Type B pancreatic cell (in vitro differentiated cells): ENCODE measurements at regions not wholly inside any gene's neighbourhood (a gene's known extent, or its start where the extent isn't known, plus 50 kb on each side); places are given as distances from the start of the nearest gene placed in this dataset.

Experiments used
- DNase-seq: peaks from one replicate; pipeline ENCODE4 v3.0.0; 2021; ENCODE audit warnings: mixed read lengths; ENCODE audit not compliant: unreplicated experiment; ENCODE audit errors: extremely low spot score
- H3K27ac Mint-ChIP-seq: 2 replicates; pipeline ENCODE4 v1.8.0; 2021; ENCODE audit warnings: mild to moderate bottlenecking, mixed read lengths
- H3K27me3 Mint-ChIP-seq: 2 replicates; pipeline ENCODE4 v1.8.0; 2021; ENCODE audit warnings: mixed read lengths
- H3K36me3 Mint-ChIP-seq: 2 replicates; pipeline ENCODE4 v1.8.0; 2021; ENCODE audit warnings: mixed read lengths
- H3K4me1 Mint-ChIP-seq: one replicate; pipeline ENCODE4 v1.8.0; 2021; ENCODE audit warnings: mixed read lengths; ENCODE audit not compliant: unreplicated experiment
- H3K4me3 Mint-ChIP-seq: 2 replicates; pipeline ENCODE4 v1.8.0; 2021; ENCODE audit warnings: mild to moderate bottlenecking, mixed read lengths
- H3K9me3 Mint-ChIP-seq: 2 replicates; pipeline ENCODE4 v1.8.0; 2021; ENCODE audit warnings: mixed read lengths
- TF ChIP-seq, protein P1 (sequence below): fragments of 200-600 bp; sonication (generic); conservative IDR thresholded peaks from 2 replicates; pipeline ENCODE4 v1.5.0; 2021; ENCODE audit warnings: antibody characterized with exemption, mild to moderate bottlenecking

DNA sequence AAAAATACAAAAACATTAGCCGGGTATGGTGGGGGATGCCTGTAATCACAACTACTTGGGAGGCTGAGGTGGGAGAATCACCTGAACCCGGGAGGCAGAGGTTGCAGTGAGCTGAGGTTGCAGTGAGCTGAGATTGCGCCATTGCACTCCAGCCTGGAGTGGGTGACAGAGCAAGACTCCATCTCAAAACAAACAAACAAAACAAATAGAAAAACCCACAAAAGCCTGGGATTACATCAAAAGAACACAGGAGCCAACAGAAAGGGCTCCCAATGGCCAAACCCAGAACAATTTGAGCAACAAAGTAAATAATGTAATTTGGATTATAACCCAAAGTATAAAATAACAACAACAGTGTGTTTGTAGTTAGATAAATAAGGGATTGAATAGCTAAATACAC is 159.8 kb downstream of the UXS1 start:
- Mint-ChIP-seq H3K4me1 (peaks cover 22% of the 10 kb centered on the region), H3K36me3 (no peaks in the 10 kb centered on the region), H3K27ac (no peak overlapping the region), H3K9me3 (no peaks in the 10 kb centered on the region), H3K4me3 (no peak overlapping the region), H3K27me3 (no peaks in the 10 kb centered on the region)
- DNase-seq: no peak
- TF ChIP-seq, protein P1, sequence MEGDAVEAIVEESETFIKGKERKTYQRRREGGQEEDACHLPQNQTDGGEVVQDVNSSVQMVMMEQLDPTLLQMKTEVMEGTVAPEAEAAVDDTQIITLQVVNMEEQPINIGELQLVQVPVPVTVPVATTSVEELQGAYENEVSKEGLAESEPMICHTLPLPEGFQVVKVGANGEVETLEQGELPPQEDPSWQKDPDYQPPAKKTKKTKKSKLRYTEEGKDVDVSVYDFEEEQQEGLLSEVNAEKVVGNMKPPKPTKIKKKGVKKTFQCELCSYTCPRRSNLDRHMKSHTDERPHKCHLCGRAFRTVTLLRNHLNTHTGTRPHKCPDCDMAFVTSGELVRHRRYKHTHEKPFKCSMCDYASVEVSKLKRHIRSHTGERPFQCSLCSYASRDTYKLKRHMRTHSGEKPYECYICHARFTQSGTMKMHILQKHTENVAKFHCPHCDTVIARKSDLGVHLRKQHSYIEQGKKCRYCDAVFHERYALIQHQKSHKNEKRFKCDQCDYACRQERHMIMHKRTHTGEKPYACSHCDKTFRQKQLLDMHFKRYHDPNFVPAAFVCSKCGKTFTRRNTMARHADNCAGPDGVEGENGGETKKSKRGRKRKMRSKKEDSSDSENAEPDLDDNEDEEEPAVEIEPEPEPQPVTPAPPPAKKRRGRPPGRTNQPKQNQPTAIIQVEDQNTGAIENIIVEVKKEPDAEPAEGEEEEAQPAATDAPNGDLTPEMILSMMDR: no peak

DNA sequence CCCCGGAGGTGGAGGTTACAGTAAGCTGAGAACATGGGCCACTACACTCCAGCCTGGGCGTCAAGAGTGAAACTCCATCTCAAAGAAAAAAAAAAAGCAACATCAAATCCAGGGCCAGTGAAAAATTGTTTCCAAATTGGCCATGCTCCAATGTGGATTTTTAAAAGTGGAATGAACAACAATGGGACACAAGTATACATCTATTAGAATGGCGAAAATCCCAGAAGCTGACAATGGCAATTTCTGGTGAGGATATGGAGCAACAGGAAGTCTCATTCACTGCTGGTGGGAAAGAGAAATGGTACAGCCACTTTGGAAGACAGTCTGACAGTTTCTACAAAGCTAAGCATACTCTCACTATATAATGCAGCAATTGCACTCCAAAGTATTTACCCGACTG is 161.4 kb downstream of the UXS1 start:
- peaks cover 11% of the 10 kb centered on the region for H3K4me1 Mint-ChIP-seq
- TF ChIP-seq, protein P1: no peak
- H3K36me3 Mint-ChIP-seq: no peaks in the 10 kb centered on the region
- no peak overlapping the region for H3K27ac Mint-ChIP-seq
- DNase-seq: no peak
- no peaks in the 10 kb centered on the region for H3K27me3 Mint-ChIP-seq
- no peak overlapping the region for H3K4me3 Mint-ChIP-seq
- no peaks in the 10 kb centered on the region for H3K9me3 Mint-ChIP-seq

DNA sequence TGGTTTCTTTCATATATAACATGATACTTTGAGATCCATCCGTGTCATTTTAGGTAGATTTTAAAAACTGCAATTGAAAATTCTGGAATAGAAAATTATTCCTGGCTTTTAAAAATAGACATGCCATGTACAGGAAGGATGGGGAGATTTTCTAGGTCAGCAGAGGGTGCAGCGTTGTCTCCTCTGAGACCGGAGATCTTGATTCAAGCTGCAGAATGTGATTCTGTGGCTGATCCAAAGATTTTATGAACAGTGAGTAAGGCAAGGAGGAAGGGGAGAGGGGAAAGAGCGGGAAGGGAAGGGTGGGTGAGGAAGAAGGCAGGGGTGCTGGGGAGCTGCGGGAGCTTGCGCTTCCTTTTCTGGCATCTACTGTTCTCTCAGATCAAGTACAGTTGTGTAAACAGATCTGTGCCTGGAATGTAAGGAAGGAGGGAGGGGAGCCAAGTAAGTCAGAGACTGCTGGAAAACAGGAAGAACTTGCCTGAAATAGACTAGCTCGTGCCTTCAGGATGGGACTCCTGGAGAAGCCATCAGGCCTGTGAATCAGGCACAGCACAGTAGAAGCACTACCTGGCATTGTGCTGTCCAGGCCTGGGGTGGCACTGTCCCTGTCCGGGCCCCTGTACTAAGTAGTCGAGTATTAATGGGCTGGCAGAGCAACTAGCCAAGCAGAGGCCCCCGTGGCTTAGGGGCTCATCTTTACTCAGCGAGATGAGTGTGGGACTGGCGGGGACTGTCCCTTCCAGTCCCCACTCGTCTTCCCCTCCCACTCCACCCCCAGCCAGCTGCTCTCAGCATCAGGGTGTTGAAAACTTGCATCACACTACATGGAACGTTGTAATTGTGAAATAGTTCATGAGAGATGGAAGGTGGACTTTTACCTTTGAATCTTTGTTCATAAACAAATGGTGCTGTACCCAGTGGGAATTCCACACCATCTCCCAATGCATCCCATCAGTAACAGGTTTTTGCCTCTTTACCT is 163.5 kb downstream of the UXS1 start:
- no peaks in the 10 kb centered on the region for H3K27me3 Mint-ChIP-seq
- no peaks in the 10 kb centered on the region for H3K9me3 Mint-ChIP-seq
- peak overlapping the region; percentile 39 for H3K4me3 Mint-ChIP-seq
- H3K27ac Mint-ChIP-seq: peak overlapping the region; percentile 14
- TF ChIP-seq, protein P1: no peak
- no peaks in the 10 kb centered on the region for H3K36me3 Mint-ChIP-seq
- H3K4me1 Mint-ChIP-seq: peaks cover 11% of the 10 kb centered on the region
- no peak for DNase-seq

DNA sequence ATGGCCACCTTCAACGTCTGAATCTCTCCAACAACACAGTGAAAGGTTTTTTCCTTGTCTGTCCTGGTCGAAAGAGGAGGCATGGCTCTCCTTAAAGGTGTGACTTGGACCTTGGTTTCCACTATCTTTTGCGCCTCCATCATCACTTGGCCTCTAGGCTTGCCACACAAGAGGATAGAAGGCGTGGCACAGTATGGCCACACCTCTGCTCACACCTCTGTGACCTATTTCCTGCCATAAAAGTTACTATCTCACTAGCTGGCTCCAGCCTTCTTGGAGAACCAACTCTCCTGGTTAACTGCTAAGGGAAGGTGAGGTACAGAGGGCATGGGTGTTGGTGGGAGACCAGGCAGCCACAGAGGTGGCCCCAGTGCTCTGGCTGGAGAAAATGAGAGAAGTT is 165.9 kb downstream of the UXS1 start:
- H3K27me3 Mint-ChIP-seq: peaks cover 6% of the 10 kb centered on the region
- H3K36me3 Mint-ChIP-seq: no peaks in the 10 kb centered on the region
- TF ChIP-seq, protein P1: no peak
- H3K27ac Mint-ChIP-seq: peak overlapping the region; percentile 13
- peaks cover 11% of the 10 kb centered on the region for H3K4me1 Mint-ChIP-seq
- no peak overlapping the region for H3K4me3 Mint-ChIP-seq
- no peaks in the 10 kb centered on the region for H3K9me3 Mint-ChIP-seq
- no peak for DNase-seq

DNA sequence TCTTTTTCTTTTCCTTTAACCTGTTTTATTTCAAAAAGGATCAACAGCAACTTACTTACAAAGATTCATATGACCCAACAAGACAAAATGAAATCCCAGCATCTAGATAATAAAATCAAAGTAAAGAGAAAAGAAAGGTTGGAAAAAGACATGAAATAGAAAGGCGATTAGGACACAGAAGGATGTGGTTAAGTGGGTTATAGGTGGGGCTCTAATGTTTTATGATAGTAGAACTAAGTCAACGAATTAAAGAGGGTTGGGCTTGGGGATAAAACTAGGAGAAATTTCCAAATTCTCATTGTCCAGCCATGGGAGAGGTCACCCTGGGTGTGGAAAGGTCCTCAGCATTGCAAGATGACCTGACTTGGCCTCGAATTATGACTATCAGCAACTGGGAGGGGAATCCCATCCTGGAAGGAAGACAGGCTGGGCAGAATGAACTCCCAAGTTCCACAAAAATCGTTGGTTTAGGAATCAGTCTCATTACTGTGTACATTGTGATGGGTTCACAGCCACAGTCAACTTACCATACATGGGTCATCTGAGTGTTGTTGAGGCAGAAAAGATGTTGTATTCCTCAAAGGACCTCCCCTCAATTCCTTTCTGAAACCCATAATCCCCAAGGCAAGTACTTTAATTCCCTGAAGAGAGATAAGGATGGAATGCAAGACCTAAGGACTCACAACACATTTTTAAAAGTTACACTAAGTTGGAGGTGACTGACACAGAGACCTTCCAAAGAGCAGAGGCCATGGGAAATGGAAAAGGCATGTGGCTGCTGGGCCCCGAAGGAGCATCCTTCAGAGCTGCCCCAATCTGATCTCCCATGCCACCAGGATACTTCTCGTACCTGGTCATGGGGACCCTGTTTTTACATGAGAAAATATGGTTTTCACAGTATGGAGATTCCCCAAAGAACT is 167.6 kb downstream of the UXS1 start:
- H3K27ac Mint-ChIP-seq: no peak overlapping the region
- H3K27me3 Mint-ChIP-seq: peaks cover 6% of the 10 kb centered on the region
- no peaks in the 10 kb centered on the region for H3K36me3 Mint-ChIP-seq
- no peaks in the 10 kb centered on the region for H3K9me3 Mint-ChIP-seq
- H3K4me3 Mint-ChIP-seq: no peak overlapping the region
- TF ChIP-seq, protein P1: no peak
- H3K4me1 Mint-ChIP-seq: peaks cover 11% of the 10 kb centered on the region
- DNase-seq: no peak
